Small intestine (tissue), 7 donors: ENCODE measurements at regions not wholly inside any gene's neighbourhood (a gene's known extent, or its start where the extent isn't known, plus 50 kb on each side); places are given as distances from the start of the nearest gene placed in this dataset.

Experiments used
- DNase-seq, 2 donors: peaks; one replicate each; pipeline versions ENCODE4 v3.0.0 to v3.0.0-alpha.2; 2013
- FAIRE-seq: peaks from 2 replicates; lab custom pipeline; 2012; peaks lifted over from hg19 to GRCh38; lab: Jason Lieb, UNC
- H3K27ac ChIP-seq, 3 donors: one replicate each; pipeline ENCODE4 v1.5.1; 2013; ENCODE audit warnings: low read length in 2 of 3, mild to moderate bottlenecking in 2 of 3, control low read depth in 1 of 3, inconsistent platforms in 1 of 3, low read depth in 1 of 3, moderate library complexity in 1 of 3
- H3K27me3 ChIP-seq, 3 donors: one replicate each; pipeline ENCODE4 v1.6.1; 2013; ENCODE audit warnings: low read length in 3 of 3, inconsistent platforms in 1 of 3; ENCODE audit not compliant: control insufficient read depth in 3 of 3, insufficient read depth in 3 of 3
- H3K36me3 ChIP-seq, 3 donors: one replicate each; pipeline ENCODE4 v1.6.1; 2013; ENCODE audit warnings: low read length in 3 of 3, inconsistent platforms in 1 of 3, low read depth in 1 of 3, mild to moderate bottlenecking in 1 of 3, moderate library complexity in 1 of 3; ENCODE audit not compliant: control insufficient read depth in 3 of 3, insufficient read depth in 2 of 3
- H3K4me1 ChIP-seq, 3 donors: one replicate each; pipeline ENCODE4 v1.6.1; 2013; ENCODE audit warnings: low read length in 2 of 3, inconsistent platforms in 1 of 3, low read depth in 1 of 3, mild to moderate bottlenecking in 1 of 3, moderate library complexity in 1 of 3; ENCODE audit not compliant: control insufficient read depth in 3 of 3, insufficient read depth in 2 of 3
- H3K4me3 ChIP-seq, 3 donors: one replicate each; pipeline ENCODE4 v1.5.1; 2013; ENCODE audit warnings: low read length in 3 of 3, control low read depth in 1 of 3, inconsistent platforms in 1 of 3, low read depth in 1 of 3, mild to moderate bottlenecking in 1 of 3, moderate library complexity in 1 of 3
- H3K9me3 ChIP-seq, 2 donors: one replicate each; pipeline ENCODE4 v1.6.1; 2013; ENCODE audit warnings: low read depth in 1 of 2, low read length in 1 of 2; ENCODE audit not compliant: control insufficient read depth in 2 of 2, insufficient read depth in 1 of 2
- WGBS, 3 donors: extraction: QIAGEN DNeasy Blood & Tissue Kit; methylation state at CpG; one replicate each; pipeline ENCODE4 v1.1.7; 2013; 5-methylcytosine and 5-hydroxymethylcytosine counted together
- donor health status: healthy with polysubstance abuse.
- donor health status: control.
- donor health status: control.
- donor health status: Bipolar disorder and iron deficiency.
- donor health status: healthy.

DNA sequence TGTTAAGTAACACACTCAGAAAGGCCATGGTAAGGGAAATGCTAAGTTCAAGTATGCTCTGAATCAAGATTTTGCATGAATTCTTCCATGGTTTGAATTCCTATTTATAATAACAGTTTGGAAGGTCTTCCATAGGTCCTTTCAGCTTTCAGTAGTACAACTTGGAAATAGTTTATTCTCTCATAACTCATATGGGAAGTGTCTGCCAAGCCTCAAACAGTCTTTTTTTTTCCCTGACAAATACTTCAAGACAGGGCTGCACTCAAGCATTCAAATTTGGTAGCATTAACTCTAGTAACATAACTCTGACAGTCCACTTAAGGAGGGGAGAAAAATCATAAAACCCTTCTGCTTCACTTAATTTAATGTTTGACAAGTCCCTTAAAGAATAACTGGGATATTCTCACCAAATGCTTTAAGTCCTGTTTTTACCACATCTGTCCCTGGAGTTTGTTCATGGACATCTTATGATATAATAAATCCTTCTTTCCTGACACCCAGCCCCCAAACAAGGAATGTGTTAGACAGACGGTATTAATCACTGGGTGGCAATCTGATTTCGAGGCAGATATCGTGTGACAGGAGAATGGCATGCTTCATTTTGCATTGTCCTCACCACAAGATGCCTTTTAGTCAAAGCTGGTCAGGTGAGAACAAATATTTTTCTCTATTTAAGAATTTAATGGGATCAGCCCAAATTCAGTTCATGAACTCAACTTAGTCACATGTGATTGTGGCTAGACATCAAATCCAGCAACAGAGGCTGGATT lies 165.7 kb downstream of the BMP4 start:
- Histone ChIP-seq H3K36me3 (no peaks in the 10 kb centered on the region), H3K27ac (no peak overlapping the region), H3K4me3 (no peak overlapping the region), H3K27me3 (no peaks in the 10 kb centered on the region), H3K9me3 (peaks cover 0 to 2% of the 10 kb centered on the region in 2 donors), H3K4me1 (no peaks in the 10 kb centered on the region)
- WGBS, 3 donors, result 65 to 89% (median 69%) methylated on average over 3 of the region's 3 CpGs
- FAIRE-seq, result no peak
- no peak for DNase-seq

DNA sequence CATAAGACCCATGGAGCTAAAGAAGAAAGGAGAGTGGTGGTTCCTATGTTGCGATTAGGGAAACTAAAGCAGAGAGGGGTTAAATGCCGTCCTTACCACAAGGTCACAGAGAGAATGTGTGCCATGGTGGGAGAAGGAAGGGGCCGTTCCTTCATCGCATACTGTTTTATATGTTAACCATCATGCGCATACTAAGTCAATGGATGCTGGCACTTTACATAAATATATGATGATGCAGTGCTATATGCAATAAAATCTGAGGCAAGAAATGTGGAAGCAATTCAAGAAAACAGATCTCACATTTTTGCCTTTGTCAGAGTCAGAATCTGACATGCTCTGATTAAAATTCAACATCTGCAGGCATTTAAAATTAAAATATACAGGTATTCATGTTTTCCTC lies 168.1 kb downstream of the BMP4 start:
- WGBS, 3 donors, result 91 to 93% (median 91%) methylated on average over 5 of the region's 5 CpGs
- H3K4me1 ChIP-seq, result no peaks in the 10 kb centered on the region
- no peak overlapping the region for H3K27ac ChIP-seq
- no peak for FAIRE-seq
- H3K27me3 ChIP-seq, result no peaks in the 10 kb centered on the region
- no peak overlapping the region for H3K4me3 ChIP-seq
- DNase-seq, result no peak
- no peaks in the 10 kb centered on the region for H3K36me3 ChIP-seq
- peaks cover 0 to 3% of the 10 kb centered on the region in 2 donors for H3K9me3 ChIP-seq

DNA sequence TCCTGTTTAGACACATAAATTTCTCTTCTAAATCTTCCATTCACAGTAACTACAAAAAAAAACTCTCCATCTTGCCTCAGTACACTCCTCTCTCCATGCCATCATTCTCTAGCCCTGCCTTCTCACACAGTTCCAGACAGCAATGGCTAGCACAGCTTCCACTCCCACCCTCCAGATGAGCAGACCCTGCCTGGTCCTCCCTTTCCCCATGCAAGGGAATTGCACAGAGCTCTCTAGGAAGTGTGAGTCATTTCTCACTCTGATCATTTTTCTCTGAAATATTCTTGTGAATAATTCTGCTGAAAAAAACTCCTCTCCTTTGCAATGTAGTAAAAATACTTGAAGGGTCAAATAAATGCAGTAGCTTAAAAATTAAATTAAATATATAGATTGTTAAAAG lies 170.6 kb downstream of the BMP4 start:
- Histone ChIP-seq H3K27me3 (no peaks in the 10 kb centered on the region), H3K4me3 (no peak overlapping the region), H3K27ac (no peak overlapping the region), H3K9me3 (peaks cover 0 to 3% of the 10 kb centered on the region in 2 donors), H3K4me1 (no peaks in the 10 kb centered on the region), H3K36me3 (peaks cover 0 to 1% (median 0%) of the 10 kb centered on the region in 3 donors)
- no peak for DNase-seq
- no peak for FAIRE-seq

DNA sequence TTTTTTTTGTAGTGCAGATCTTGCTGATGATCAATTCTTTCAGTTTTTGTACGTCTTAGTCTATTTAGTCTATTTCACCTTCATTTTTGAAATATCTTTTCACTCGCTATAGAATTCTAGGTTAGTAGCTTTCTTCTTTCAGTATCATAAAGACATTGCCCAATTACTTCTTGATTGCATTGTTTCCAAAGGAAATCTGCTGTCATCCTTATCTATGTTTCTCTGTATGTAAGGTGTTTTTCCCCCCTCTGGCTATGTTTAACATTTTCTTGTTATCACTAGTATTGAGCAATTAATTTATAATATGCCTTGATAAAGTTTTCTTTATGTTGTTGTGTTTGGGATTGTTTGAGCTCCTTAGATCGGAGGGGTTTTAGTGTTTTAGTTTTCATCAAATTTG lies 171.9 kb downstream of the BMP4 start:
- peak; percentile 26 for FAIRE-seq
- WGBS, 3 donors, result 87 to 95% (median 89%) methylated on average over 3 of the region's 3 CpGs
- H3K27me3 ChIP-seq, result no peaks in the 10 kb centered on the region

DNA sequence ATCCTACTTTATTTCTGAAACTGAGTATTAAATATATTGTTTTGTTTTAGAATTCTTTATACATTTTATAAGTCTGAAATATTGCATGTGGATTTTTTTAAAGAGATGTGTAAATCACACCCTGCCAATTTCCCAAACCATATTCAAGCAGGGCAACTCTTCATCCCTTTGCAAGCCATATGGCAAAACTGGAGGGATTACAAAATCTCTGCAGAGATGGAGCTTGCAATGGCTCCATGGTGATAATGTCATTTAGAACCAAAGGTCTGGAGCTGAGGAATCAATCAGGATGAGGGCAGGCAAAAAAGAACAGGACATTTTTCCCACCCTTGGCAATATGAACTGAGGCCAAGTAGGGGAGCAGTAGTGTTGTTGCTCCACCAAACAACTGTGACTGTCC lies 173.4 kb downstream of the BMP4 start:
- no peak for FAIRE-seq
- DNase-seq, result no peak
- no peak overlapping the region for H3K4me3 ChIP-seq

More for the DNA sequence above, 171.9 kb downstream of the BMP4 start:
- Histone ChIP-seq H3K4me1 (no peaks in the 10 kb centered on the region), H3K27ac (no peak overlapping the region), H3K9me3 (peaks cover 0 to 3% of the 10 kb centered on the region in 2 donors), H3K4me3 (no peak overlapping the region), H3K36me3 (peaks cover 0 to 1% (median 0%) of the 10 kb centered on the region in 3 donors)
- no peak for DNase-seq

DNA sequence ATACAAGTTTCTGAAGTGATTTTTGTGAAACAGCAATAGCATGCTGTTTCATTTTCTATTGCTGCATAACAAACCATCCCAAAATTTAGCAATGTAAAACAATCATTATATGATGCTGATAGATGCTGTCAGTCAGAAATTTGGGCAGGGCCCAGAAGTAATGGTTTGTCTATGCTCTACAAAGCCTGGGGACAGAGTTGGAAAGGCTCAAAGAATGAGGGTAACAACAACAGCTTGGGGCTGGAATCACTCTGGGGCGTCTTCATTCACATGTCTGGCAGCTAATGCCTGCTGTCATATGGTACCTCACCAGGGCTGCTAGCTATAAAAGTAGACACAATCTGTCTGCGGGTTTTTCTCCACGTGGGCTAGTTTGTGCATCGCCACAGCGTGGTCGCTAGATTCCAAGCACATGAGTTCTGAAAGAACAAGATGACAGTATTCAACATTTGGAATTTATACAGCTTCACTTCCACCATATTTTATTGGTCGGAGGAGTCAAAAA lies 176.5 kb downstream of the BMP4 start:
- 83 to 92% (median 88%) methylated on average over 7 of the region's 7 CpGs for WGBS, 3 donors
- Histone ChIP-seq H3K4me3 (no peak overlapping the region), H3K27ac (no peak overlapping the region), H3K4me1 (no peaks in the 10 kb centered on the region), H3K9me3 (no peaks in the 10 kb centered on the region), H3K27me3 (no peaks in the 10 kb centered on the region), H3K36me3 (peaks cover 0 to 1% (median 0%) of the 10 kb centered on the region in 3 donors)
- FAIRE-seq (no peak), DNase-seq (no peak)

More for the DNA sequence above, 173.4 kb downstream of the BMP4 start:
- Histone ChIP-seq H3K27me3 (no peaks in the 10 kb centered on the region), H3K27ac (no peak overlapping the region), H3K36me3 (peaks cover 0 to 1% (median 0%) of the 10 kb centered on the region in 3 donors), H3K9me3 (peaks cover 0 to 3% of the 10 kb centered on the region in 2 donors), H3K4me1 (no peaks in the 10 kb centered on the region)

DNA sequence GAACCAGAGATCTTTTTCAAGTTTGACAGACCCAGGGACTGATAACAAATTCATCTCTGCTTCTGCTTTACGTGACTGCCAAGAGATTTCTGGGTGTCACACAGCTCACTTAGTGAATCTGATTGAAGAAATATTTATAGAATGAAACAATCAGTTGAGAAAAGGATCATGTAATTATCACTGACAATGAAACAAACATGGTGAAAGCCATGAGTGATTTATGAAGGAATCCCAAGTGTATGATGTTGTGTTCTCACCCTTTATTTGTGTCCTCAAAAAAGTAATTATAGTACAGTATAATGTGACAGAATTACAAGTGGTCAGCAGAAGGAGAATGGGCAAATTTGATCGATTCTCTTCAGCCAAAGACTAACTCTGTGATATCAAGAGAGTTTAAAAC lies 177.3 kb downstream of the BMP4 start:
- Histone ChIP-seq H3K36me3 (peaks cover 0 to 1% (median 0%) of the 10 kb centered on the region in 3 donors), H3K9me3 (no peaks in the 10 kb centered on the region), H3K27ac (no peak overlapping the region), H3K4me1 (no peaks in the 10 kb centered on the region), H3K4me3 (no peak overlapping the region), H3K27me3 (no peaks in the 10 kb centered on the region)
- FAIRE-seq (no peak), DNase-seq (no peak)
- 43 to 60% (median 54%) methylated on average over 2 of the region's 2 CpGs for WGBS, 3 donors

DNA sequence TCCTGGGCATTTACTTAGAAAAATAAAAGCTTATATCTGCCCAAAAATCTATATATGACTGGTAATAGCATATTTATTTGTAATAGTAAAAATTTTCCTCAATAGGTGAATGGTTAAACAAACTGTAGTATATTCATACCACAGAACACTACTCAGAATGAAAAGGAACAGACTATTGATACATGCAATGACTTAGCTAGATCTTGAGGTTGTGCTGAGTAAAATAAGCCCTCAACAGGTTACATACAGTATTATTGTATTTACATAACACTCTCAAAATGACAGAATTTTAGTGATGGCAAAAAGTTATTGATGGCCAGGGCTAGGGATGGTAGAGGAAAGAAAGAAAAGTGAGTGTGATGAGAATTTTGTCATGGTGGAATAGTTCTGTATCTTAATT lies 178.4 kb downstream of the BMP4 start:
- no peaks in the 10 kb centered on the region for H3K9me3 ChIP-seq
- no peaks in the 10 kb centered on the region for H3K36me3 ChIP-seq
- H3K27ac ChIP-seq, result no peak overlapping the region
- FAIRE-seq (no peak), DNase-seq (no peak)
- H3K27me3 ChIP-seq, result no peaks in the 10 kb centered on the region
- no peaks in the 10 kb centered on the region for H3K4me1 ChIP-seq
- H3K4me3 ChIP-seq, result no peak overlapping the region

DNA sequence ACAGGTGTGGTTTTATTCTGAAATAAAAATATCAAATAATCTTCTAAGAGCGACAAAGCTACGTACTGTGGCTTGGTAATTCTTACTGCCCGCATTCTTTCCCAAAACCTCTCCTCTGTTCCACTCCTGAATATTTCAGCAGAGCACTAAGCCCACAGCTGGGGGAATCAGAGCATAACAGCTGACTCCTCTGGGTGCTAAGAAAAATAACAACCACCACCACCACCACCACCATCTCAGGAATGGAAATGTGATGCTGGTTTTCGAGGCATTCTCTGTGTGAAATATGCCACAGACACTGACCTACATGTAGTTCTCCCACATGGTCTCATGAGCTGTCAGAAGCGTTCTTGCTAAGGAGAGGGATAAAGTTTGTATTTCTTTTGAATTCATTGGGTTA lies 183.7 kb downstream of the BMP4 start:
- 94 to 95% (median 94%) methylated on average over 5 of the region's 5 CpGs for WGBS, 3 donors
- Histone ChIP-seq H3K27me3 (no peaks in the 10 kb centered on the region), H3K4me3 (no peak overlapping the region), H3K27ac (no peak overlapping the region), H3K9me3 (no peaks in the 10 kb centered on the region), H3K4me1 (no peaks in the 10 kb centered on the region), H3K36me3 (no peaks in the 10 kb centered on the region)
- DNase-seq (no peak), FAIRE-seq (no peak)
